SK-N-DZ (cell line): ENCODE measurements at regions not wholly inside any gene's neighbourhood (a gene's known extent, or its start where the extent isn't known, plus 50 kb on each side); places are given as distances from the start of the nearest gene placed in this dataset.

Source experiments
- DNase-seq: peaks from one replicate; pipeline ENCODE4 v3.0.0-alpha.2; 2015; ENCODE audit warnings: low spot score

DNA sequence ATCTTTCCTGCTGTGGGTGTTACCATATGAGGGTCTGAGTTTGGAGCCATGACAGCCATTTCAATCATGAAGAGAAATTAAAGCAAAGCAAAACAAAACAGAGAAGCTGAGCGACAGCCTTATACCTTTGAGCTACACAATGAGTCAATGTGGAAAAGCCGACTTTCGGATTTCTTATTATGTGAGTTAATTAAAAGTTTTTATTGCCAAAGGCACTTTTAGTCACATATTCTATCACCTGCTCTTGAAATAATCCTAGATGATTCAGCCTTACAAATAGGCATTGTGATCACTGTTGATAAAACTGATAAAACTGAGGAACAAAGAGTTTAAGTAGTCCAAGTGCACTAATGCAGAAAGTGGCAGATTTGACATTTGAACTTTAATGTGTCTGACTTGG lies 381.9 kb upstream of the TENM4 start:
- no peak for DNase-seq

DNA sequence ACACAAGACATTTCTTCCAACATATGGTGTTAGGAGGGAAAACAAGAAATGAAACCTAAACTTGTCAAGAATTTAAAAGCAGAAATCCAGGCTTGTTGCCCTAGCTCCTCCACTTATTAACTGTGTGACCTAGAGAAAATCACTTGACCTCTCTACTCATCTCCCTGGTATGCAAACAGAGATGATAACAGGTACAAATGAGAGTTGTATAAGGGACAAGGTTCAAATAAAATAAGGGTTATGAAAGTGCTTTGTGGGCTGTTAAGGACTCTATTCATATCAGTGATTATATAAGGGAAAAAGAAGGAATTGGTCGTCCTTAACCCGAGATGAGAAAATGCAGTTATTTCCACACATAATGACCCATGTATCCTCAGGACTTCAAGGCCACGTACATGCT lies 372.7 kb upstream of the TENM4 start:
- no peak for DNase-seq

DNA sequence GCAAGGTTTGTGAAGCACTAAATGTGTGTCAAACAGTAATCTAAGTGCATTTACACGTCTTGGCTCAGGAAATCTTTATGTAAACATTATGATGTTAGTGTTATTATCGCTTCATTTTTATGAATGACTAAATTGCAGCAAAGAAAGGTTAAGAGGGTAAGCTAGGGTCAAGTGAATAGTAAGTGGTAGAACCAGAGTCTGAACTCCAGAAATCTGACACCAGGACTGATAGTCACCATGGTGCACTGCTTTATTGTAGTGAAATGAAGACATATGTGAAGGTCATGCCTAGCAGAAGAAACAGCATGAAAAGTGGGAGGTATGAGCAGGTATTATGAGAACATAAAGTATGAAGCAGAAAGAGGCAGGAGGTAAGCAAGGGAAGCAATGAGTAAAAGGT lies 368.7 kb upstream of the TENM4 start:
- DNase-seq: peak; percentile 14

DNA sequence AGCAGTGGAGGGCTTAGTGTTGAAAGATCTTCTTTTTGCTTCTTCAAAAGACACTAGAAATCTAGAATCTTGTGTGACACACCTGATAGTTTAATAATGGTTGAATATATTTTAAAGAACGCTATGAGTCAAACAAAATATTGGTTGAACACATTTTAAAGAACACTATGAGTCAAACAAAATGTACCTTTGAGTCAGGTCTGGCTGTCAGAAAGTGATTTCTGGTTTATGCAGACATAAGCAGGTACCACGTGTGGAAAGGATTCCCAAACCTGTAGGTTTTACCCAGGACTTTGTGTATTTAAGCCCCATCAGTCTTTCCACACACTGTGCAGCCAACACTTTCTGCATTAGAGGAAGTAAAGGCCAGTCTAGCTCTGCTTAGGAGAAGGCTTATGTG lies 366.7 kb upstream of the TENM4 start:
- DNase-seq: no peak

DNA sequence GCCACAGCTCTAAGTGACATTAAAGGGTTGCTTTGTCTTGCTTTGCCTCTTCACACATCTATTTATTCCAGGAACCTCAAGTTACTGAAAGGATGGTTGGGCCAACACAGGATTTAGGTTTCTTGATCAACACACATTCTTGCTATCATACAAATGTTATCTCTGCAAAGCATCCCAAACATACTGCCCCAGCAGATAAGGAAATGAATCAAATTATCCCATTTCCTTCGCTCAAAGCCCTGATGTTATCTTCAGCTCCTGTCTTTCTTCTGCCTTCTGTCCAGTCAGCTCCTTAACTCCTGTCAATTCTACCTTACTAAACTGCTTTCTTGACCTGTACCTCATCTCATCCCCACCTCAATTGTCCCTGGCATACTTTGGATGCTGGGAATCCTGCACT lies 355.9 kb upstream of the TENM4 start:
- DNase-seq: peak; percentile 87

DNA sequence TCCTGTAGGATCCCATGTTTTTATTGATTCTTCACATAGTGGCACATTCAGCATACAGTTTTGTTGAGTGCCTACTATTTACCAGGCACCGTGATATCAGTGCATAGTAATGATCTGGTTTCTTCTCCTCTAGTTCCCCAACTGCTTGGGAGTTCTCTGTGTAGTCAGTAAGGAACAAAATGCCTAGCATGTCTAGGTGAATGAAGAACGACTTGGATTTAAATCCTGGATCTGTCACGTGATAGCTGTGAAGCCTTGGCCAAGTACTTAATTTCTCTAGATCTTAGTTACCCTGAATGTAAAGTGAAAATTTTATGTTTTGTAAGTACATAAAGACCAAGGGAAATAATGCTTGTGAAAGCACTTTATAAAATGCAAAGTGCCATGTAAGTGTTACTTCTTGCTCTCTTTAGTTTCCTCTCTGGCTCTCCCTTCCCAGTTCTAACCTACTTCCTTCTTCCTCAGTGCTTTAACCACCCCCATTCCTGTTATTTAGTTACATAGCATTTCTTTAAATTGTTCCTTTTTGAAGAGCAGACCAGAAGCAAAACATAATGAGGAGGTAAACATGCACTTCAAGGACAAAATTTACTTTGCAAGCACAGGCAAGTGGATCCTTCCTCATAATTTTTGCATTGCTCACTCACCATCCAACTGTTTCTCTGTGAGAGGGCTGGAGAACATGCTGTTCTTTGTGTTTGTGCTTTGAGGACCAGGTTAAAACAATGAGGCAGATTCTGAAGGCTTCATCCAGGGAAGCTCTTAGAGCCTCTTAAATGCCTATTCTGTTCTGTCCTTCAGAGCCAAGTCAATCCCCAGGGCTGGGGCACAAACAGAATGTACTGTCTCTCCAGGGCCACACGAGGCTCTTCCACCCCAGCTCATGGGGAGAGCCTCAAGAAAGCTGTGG lies 353.9 kb upstream of the TENM4 start:
- DNase-seq: peak; percentile 44

DNA sequence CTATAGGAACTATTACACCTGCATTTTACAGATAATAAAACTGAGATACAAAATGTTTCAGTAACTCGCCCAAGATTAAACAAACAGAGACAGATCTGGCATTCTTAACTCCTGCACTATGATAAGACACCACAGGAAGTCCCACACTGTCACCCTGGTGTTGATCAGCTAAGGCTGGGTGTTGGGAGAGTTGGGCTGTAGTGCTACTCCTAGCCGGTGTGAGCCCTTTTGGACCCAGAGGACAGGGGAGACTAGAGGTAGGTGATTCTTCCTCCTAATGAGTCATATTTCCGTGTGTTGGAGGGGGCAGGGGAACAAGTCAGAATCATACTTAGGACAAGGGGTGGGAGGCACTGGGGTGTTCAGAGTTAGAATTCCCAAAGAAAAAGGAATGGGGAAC lies 353.2 kb upstream of the TENM4 start:
- no peak for DNase-seq

DNA sequence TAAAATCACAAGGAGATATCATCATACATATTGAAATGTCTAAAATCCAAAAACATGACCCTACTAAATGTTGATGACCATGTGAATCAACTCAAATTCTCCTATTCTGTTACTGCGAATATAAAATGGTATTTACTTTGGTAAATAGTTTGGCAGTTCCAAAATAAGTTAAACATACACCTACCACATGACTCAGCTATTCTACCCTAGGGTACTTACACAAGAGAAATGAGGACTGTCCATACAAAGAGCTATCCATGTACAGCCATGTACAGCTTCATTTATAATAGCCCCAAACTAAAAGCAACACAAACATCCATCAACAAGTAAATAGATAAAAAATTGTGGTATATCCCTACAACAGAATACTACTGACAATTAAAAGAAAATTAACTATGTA lies 346.1 kb upstream of the TENM4 start:
- no peak for DNase-seq

DNA sequence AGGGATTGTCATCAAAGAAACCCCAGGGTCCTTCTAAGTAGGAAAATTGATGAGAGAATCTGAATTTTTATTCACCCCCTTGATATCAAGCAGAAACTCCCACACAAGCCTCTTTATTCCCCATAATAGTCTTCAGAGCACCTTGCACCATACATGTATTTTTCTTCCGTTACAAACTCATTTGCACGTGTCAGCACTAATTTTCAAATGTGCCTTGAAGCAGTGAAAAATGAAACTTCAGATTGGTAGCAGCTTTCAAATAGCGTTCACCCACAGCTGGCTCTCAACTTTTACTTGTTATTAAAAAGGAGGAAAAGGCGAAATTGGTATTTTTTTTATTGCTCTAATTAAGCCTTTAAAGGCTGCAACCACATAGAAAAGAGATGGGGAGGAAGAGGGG lies 343.0 kb upstream of the TENM4 start:
- no peak for DNase-seq

DNA sequence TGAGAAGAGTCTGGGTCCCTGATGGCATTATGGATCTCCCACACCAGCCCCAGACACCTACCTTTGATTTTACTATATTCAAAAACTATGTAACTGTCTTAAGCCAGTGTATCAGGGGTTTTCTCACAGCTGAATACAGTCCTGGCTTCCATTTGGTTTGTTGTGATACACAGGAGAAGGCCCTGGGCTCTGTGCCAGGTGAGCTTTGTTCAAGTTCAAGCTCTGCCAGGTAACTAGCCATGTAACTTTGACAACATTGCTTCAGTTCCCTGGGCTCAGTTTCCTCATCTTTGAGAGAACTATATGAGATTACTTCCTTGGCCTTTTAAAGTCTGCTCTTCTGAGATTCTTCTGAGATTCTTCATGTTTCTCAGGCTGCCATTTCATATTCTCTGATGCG lies 327.5 kb upstream of the TENM4 start:
- DNase-seq: no peak

DNA sequence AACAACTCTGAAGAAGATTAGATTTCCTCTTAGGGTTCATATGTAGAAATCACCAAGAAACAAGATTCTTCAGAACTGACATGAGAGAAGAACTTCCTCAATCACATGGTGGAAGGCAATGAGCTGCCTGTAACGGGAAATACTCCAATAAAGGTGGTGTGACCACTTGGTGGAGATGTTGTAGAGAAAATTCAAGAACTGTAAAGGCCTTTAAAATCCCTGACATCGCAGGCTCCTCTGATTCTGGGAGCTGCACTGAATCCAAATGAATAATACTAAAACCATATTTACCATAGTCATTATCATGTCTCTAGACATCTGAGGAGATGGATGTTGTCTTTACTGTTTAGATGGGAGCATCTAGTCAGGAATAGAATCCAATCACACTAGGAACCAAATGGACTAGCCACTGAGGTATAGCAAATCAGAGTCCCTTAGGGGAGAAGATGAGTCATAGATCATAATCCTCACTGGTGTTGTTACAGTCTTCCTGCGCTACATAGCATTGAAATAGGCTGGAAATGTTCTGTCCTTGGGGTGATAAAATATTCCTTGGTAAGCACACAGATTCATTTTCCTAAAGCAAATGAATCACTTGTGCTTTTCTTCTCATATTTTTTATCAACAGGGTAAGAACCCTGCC lies 321.6 kb upstream of the TENM4 start:
- DNase-seq: peak; percentile 28

DNA sequence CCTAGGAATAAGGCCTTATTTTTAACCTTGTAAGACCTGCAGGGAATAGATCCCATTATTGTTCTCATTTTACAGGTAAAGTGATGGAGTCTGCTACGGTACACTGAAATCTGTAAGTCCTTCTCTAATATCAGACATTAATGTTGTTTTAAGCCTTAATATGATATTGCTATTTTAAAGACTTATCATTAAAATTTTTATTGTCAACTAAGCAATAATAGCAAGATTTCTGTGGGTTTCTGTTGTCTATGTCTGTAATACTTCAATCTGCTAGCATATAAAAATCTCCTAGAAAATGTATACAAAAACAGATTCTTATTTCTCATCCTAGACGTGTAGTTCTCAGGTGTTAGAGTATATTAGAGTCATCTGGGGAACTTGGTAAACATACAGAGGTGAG lies 317.5 kb upstream of the TENM4 start:
- no peak for DNase-seq

DNA sequence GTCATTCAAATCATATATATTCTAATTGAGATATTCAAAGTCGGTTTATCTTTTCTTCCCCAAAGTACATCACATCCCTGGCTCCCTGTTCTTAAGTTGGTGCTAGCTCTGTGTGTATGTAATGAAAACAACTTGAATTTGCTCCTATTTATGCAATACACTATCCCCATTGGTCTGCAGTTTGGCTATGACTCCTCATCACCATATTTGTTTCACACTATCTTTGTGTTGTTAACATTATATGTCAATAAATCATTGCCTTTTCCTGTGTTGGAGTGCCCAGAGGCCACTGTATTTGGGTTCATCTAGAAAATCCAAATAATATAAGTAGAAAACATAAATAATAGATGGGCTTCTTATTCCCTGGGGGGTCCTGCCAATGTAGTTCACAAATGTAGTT lies 306.6 kb upstream of the TENM4 start:
- DNase-seq: no peak

DNA sequence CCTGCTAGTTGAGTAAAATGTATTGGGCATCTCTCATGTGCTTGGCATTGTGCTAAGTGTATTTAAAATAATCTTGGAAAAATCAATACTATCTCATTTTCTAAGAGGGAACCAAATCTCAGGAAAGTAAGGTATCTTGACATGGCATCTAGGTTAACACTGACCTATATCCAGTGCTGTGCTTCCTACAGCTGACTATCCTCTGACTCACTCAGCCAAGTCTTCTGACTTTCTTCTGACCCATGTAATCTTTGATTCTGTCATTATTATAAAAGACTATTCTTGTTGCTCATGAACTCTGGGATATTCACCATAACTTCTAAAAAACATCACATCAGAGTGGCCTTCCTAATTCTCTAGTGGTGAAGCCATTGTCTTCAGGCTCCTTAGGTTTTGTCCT lies 304.1 kb upstream of the TENM4 start:
- DNase-seq: no peak

DNA sequence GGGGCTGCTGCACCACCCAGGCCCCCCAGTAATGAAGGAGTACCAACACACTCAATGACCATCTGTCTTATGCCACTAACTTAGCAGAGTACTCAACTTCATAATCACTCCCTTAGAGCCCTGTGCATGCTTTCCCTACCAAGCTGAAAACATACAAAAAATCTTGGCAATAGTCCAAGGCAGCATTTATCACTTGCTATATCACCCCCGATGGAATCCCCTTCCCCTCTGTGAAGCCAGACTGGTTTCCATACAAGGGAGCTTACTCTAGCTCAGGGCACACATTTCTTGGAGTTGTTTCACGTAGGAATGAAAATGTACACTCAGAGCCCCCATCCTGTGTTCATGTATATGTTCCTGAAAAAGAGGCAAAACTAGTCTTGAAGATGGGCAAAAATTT lies 301.3 kb upstream of the TENM4 start:
- DNase-seq: no peak

DNA sequence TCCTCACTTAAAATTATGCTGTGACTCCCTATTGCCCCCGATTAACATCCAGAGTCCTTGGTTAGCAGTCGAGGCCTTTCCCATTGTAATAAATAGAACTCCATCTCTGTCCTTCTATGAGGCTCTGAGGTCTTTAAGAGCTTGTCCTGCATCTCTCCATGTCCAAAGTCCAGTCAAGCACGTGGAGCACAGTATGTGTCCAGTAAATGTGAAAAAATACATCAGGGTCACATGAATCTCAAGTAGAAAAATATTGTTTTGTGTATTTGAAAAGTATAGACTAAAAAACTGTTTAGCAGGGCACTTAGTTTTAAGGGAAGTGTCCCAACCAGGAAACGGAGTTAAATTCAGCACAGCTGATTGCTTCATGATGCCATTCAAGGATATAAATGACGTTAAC lies 298.8 kb upstream of the TENM4 start:
- no peak for DNase-seq

DNA sequence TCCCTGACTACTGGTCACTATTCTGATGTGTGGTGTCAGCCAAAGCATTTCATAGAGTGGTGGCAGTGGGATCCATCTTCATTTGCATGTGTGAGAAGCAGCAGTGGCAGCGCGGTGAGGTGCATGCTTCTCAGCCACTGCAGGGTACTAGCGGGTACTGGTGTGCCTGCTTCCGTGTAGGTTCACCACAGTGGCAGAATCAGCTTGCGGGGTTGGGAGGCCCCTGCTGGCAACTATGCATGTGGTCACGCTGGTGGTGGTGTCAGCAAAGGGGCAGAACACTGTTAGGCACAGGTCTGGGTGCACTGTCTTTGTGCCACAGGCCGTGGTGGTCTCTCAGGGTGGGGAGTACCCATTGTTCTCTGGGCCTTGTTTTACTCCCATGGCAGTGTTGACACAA lies 286.4 kb upstream of the TENM4 start:
- DNase-seq: no peak

DNA sequence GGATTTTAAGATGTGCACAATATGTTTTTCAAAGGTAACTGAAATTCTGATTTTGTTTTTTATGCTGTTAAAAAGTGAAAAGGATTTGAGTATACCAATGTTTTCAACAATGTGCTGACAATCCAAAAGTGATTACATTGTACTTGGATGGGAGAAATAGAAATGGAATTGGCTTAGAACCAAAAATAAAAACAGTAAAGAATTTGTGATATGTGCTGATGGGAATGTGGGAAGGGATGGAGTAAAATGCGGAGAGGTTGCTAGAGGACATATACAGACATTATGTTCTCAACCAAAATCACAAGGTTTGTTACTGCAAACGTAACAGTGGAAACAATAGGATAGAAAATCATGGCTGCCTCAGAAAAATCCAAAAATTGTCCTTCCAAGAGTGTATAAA lies 279.3 kb upstream of the TENM4 start:
- no peak for DNase-seq

DNA sequence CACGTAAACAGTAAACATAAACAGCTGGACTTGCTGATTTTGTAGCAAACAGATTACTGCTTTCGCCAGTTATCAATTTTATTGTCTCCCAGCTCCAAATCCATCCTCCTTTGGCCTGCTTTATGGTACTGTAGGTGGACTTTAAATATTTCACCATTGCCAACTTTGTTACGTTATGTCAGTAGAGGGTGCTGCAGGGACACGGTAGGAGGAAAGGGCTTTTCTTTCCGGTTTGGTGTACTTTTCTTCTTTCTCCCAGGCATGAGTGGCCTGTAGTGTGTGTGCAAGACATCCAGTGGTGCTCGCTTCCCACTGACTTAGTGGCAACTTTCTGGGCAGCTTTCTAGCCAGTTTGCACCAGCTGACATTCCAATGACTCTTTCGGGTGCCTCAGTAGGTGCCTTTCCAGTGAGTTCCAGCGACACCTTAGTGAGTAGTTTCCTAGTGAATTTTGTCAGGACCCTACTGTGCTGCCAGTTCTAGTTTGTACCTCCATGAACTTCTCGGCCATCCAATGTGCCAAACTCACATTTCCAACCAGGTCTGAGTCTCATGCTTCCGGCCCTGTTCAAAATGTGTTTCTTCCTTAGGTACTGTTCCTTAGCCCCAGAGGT lies 267.6 kb upstream of the TENM4 start:
- peak; percentile 81 for DNase-seq

DNA sequence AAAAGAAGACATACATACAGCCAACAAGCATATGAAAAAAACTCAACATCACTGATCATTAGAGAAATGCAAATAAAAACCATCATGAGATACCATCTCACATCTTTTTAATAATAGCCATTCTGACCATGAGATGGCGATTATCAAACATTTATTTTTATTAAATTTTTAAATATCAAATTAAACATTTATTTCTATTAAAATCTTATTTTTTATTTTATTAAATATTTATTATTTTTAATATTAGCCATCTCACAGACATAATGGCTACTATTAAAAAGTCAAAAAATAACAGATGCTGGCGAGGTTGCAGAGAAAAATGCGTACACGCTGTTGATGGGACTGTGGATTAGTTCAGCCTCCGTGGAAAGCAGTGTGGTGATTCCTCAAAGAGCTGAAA lies 264.8 kb upstream of the TENM4 start:
- DNase-seq: no peak

DNA sequence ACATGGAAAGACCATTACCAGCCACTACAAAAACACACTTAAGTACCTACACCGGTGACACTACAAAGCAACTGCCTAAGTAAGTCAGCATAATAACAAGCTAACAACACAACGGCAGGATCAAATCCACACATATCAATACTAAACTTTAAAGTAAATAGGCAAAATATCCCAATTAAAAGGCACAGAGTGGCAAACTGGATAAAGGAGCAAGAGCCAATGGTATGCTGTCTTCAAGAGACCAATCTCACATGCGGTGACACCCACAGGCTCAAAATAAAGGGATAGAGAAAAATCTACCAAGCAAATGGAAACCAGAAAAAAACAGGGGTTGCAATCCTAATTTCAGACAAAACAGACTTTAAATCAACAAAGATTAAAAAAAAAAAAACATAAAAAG lies 261.5 kb upstream of the TENM4 start:
- DNase-seq: no peak

DNA sequence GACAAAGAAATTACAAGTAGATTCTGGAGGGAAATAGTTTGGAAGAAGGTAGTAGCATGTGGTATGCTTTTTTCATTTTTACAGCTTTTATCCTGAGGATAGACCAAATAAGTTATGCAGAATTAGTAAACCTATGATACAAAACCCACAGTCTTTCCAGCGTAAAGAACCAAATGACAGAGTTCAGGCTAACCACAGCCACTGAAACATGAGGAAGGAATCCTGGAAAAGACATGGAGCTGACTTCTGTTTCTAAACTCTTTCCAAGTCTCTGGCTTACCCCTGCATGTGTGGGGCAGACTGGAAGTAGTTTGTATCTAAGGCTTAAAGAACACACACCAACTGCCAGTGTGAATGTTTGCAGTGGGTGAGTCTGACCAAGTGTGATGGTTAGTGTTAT lies 258.4 kb upstream of the TENM4 start:
- DNase-seq: no peak

DNA sequence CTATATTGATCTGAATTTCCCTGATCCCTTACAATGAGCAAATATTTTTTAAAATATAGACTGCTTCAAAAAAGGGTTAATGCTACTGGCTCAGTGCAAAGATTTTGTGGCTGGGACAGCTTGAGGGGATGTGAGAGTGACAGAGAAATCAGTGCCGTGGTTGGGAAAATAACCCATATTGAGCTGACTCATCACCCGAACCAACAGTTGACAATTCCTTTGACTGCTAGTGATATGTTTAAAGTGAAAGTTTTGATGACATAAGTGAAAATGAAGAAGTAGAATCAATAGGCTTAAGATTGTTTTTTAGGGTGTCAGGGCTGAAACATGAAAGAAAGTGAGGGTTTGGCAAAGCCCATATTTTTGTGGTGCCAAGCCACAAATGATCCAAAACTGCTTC lies 257.1 kb upstream of the TENM4 start:
- DNase-seq: no peak
